Activated naive CD4-positive, alpha-beta T cell treated with anti-CD3 and anti-CD28 coated beads, Interleukin-2, amount 10 ng/mL, durations not matched to agents 7 days and 5 days (primary cell): ENCODE measurements at regions not wholly inside any gene's neighbourhood (a gene's known extent, or its start where the extent isn't known, plus 50 kb on each side); places are given as distances from the start of the nearest gene placed in this dataset.

Experiments used
- CTCF ChIA-PET: fragments of 350-600 bp; sonication (Branson Sonifier 250); formaldehyde crosslinking; loops from one replicate; lab custom pipeline; 2021; ENCODE audit warnings: antibody characterized with exemption; lab: Charles Lee
- DNase-seq: peaks from one replicate; pipeline ENCODE4 v3.0.0-alpha.2; 2020
- H3K27ac Mint-ChIP-seq: one replicate; pipeline ENCODE4 v1.8.0; 2021; ENCODE audit warnings: mild to moderate bottlenecking, moderate library complexity, mixed read lengths
- H3K27me3 Mint-ChIP-seq: one replicate; pipeline ENCODE4 v1.8.0; 2021; ENCODE audit warnings: mild to moderate bottlenecking, mixed read lengths
- H3K36me3 Mint-ChIP-seq: one replicate; pipeline ENCODE4 v1.8.0; 2021; ENCODE audit warnings: mixed read lengths
- H3K4me1 Mint-ChIP-seq: one replicate; pipeline ENCODE4 v1.8.0; 2021; ENCODE audit warnings: mixed read lengths
- H3K4me3 Mint-ChIP-seq: one replicate; pipeline ENCODE4 v1.8.0; 2021; ENCODE audit warnings: mild to moderate bottlenecking, moderate library complexity, mixed read lengths
- H3K9me3 Mint-ChIP-seq: one replicate; pipeline ENCODE4 v1.8.0; 2021; ENCODE audit warnings: mixed read lengths

DNA sequence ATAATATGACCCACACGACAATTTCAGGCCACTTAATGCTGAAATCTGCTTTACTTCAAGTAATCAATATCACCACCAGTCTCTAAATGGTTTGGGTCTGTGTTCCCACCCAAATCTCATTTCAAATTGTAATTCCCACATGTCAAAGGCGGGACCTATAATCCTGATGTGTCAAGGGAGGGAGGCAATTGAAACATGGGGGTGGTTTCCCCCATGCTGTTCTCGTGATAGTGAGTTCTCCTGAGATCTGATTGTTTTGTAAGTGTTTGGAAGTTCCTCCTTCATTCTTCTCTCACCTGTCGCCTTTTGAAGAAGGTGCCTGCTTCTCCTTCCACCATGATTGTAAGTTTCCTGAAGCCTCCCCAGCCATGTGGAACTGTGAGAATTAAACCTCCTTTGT, 178.4 kb downstream of the CRPPA start:
- CTCF ChIA-PET: no interaction called here
- no peaks in the 10 kb centered on the region for H3K36me3 Mint-ChIP-seq
- no peak overlapping the region for H3K27ac Mint-ChIP-seq
- no peak overlapping the region for H3K4me3 Mint-ChIP-seq
- H3K4me1 Mint-ChIP-seq: no peaks in the 10 kb centered on the region
- H3K27me3 Mint-ChIP-seq: no peaks in the 10 kb centered on the region
- DNase-seq: no peak
- H3K9me3 Mint-ChIP-seq: no peaks in the 10 kb centered on the region

DNA sequence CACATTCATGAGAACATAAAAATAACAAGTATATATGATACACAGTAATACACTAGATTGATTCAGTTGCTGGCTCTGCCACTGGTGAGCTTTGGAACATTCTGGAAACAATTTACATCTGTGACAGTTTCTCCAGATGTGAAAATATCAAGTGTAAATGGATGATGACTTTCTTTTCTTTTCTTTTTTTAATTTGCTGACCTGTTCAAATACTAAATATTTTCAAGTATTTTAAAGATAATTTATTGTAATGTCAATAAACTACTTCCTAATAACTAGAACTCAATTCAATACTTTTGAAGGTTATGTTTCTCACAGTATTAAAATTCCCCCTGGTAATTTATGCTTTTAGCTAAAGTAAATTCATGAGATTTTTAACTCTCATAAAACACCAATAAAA, 180.3 kb downstream of the CRPPA start:
- H3K9me3 Mint-ChIP-seq: no peaks in the 10 kb centered on the region
- H3K4me3 Mint-ChIP-seq: no peak overlapping the region
- CTCF ChIA-PET: no interaction called here

DNA sequence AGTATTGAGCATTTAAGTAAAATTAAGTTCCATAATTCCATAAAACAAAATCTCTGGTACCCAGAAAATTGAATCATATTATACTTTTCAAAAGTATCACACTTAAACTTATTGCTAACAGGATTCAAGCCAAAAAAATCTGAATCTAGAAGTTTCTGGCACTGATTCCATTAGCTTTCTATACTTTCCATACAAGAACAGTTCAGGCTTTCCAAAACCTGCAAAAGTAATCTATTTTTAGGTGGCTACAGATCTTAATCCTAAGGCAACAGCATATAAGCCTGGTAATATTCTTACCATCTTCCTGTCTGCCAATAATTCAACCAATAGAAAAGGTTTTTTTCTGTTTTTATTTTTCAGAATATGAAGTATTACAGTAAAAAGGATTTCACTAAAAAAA, 185.0 kb downstream of the CRPPA start:
- Mint-ChIP-seq H3K4me3 (no peak overlapping the region), H3K27me3 (no peaks in the 10 kb centered on the region), H3K4me1 (no peaks in the 10 kb centered on the region), H3K36me3 (no peaks in the 10 kb centered on the region), H3K9me3 (peaks cover 3% of the 10 kb centered on the region), H3K27ac (no peak overlapping the region)
- CTCF ChIA-PET: no interaction called here
- DNase-seq: no peak

More for the DNA sequence above, 180.3 kb downstream of the CRPPA start:
- no peaks in the 10 kb centered on the region for H3K36me3 Mint-ChIP-seq
- H3K4me1 Mint-ChIP-seq: no peaks in the 10 kb centered on the region
- DNase-seq: no peak
- no peak overlapping the region for H3K27ac Mint-ChIP-seq
- H3K27me3 Mint-ChIP-seq: no peaks in the 10 kb centered on the region

DNA sequence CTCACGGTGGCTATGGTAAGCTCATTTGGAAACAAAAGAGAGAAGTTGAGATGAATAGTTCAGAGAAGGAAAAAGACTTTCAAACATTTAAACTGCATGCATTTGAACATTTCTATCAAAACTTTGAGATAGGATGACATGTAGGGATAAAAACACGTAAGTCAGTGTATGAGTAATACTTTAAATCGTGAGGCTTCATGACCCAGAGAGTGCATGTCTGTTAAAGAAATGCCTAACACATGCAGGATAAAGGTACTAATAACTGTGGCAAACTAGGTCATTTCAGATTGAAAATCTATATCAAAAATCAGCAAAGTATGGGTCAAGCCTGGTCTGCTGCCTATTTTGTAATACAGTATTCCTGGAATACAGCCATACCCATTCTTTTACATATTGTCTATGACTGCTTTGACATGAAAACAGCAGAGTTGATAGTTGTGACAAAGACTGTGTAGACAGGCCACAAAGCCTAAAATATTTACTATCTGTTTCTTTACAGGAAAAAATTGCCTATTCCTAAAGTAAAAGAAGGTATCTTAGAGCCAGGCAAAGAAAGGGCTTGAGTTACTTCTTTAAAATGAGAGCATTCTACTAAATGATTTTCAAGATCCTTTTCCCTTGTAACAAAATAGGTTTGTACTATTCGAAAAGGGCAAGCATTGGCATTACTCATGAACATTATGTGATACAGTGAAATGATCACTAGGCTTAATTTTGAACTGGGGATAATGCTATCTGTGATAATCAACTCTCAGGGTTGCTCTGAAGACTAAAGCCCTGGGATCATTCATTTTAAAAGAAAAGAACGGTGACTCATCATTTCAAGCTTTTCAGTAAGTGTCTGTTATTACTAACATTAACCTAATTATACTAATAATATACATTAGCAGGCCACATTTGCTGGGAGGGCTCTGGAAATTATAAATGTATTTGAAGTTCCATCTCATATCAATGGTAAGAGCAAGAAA, 185.9 kb downstream of the CRPPA start:
- no peaks in the 10 kb centered on the region for H3K4me1 Mint-ChIP-seq
- no peak overlapping the region for H3K4me3 Mint-ChIP-seq
- peaks cover 6% of the 10 kb centered on the region for H3K9me3 Mint-ChIP-seq
- H3K36me3 Mint-ChIP-seq: no peaks in the 10 kb centered on the region
- no peak overlapping the region for H3K27ac Mint-ChIP-seq
- no peak for DNase-seq
- CTCF ChIA-PET: no interaction called here
- no peaks in the 10 kb centered on the region for H3K27me3 Mint-ChIP-seq

DNA sequence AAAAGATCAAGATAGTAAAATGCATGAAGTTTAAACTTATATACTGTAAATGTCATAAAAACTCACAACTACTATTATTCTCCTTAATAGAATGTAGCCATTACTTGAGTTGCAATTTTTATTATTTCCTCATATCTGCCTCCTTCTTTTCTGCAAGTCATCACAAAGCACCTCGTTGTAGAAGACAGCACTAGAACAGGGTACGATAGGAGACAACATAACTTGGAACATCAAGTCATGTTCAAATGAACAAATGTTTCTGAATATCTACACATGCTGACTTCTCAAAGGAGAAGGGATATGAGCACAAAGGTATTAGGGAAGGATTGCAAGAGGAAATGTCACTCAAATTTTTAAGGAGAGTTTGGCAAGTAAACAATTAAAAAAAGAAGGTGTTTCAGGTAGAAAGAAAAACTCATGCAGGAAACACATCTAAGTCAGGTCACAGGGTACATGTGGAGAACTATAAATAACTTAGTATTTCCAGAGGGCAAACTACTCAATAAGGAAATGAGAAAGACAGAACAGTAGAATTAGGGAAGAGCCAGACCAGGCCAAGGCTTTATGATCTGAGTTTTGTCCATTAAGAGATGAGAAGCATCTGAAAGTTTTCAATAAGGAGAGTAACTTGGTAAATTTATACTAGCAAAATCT, 186.7 kb downstream of the CRPPA start:
- Mint-ChIP-seq H3K4me3 (no peak overlapping the region), H3K27ac (no peak overlapping the region), H3K36me3 (no peaks in the 10 kb centered on the region), H3K4me1 (no peaks in the 10 kb centered on the region), H3K27me3 (no peaks in the 10 kb centered on the region), H3K9me3 (peaks cover 12% of the 10 kb centered on the region)
- no peak for DNase-seq
- CTCF ChIA-PET: no interaction called here

DNA sequence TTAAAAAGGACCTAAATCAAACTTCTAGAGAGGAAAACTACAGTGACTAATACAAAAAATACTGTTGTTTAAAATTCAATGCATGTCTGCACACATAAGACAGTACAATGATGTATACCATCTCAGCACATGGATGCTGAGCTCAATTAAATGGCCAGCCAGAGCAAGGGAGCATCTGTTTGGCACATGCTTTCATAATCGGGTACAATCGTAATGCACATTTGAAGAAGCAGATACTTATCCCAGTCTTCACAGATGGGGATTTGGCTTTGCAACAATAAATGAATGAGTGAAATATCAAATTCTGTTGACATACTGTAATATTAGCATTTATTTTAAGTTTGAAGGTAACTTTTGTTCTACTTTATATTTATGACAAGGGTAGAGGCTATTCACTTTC, 187.8 kb downstream of the CRPPA start:
- DNase-seq: no peak
- CTCF ChIA-PET: no interaction called here
- Mint-ChIP-seq H3K4me3 (no peak overlapping the region), H3K9me3 (peaks cover 16% of the 10 kb centered on the region), H3K36me3 (no peaks in the 10 kb centered on the region), H3K4me1 (no peaks in the 10 kb centered on the region), H3K27ac (no peak overlapping the region), H3K27me3 (no peaks in the 10 kb centered on the region)

DNA sequence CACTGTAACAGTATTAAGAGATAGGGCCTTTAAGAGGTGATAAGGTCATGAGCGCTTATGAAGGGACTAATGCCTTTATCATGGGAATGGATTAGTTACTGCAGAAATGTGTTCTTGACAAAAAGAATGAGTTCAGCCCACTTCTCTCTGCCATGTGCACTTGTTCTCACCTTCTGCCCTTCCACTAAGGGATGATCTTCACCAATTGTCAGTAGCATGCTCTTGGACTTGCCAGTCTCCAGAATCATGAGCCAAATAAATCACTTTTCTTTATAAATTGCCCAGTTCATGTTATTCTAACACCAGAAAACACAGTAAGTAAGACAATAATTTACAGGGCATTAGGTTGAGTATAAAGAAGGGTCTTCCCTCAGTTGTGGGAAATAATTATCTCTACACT, 189.1 kb downstream of the CRPPA start:
- Mint-ChIP-seq H3K36me3 (no peaks in the 10 kb centered on the region), H3K4me3 (no peak overlapping the region), H3K27ac (no peak overlapping the region), H3K4me1 (no peaks in the 10 kb centered on the region), H3K27me3 (no peaks in the 10 kb centered on the region), H3K9me3 (peaks cover 18% of the 10 kb centered on the region)
- no peak for DNase-seq
- CTCF ChIA-PET: no interaction called here

DNA sequence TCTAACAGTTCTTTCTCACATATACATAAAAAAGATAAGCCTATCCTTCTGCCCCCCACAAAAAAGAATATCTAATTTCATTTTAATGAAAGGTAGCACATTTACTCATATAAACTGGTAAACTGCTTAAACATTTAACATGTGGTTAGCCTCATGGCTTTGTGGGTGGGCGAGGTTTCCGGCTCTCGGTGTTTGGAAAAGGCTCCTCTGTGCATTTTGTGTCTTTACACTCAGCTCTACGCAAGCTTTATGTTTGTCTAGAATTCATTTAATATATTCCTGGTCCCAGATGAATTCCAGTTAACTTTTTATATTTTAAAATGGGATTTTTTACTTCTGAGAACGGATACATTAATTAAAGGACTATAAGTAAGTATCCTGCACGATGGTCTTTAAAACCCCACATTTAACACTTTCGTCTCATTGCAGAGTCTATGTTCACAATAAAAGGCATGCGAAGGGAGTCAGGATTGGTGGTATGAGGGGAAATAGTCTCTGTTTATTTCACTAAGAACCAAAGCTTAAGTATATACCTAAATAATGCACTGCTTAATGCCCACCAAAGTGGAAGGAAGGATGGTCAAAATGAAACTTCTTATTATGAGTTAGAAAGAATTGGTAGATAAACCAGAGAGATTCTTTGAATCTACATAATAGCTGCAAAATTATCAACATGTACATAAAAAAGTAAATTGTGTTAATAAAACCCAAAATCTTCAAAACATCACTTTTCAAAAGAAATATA, 197.2 kb downstream of the CRPPA start:
- CTCF ChIA-PET: no interaction called here
- Mint-ChIP-seq H3K27ac (no peak overlapping the region), H3K4me1 (peaks cover 13% of the 10 kb centered on the region), H3K27me3 (no peaks in the 10 kb centered on the region), H3K36me3 (no peaks in the 10 kb centered on the region), H3K9me3 (peaks cover 4% of the 10 kb centered on the region), H3K4me3 (peak overlapping the region; percentile 36)
- peak; percentile 47 for DNase-seq

DNA sequence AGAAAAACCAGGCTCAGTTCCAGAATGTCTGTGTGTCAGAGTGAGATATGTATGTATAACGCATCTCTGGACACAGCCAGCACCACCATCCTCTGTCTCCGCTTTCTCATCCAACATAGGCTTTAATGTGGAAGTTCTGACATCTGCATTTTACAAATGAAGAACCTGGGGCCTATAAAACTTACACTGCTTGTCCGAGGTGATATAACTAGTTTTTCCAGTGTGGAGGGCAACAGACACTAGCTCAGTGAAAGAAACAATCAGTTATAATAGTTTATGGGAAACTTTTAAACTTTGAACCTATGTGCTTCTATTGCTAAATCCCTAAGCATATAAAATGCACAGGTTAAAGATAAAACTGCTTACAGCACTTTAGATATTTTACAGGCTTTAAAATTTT, 208.7 kb downstream of the CRPPA start:
- H3K9me3 Mint-ChIP-seq: peaks cover 3% of the 10 kb centered on the region
- DNase-seq: no peak
- peaks cover 4% of the 10 kb centered on the region for H3K4me1 Mint-ChIP-seq
- no peak overlapping the region for H3K27ac Mint-ChIP-seq
- no peaks in the 10 kb centered on the region for H3K36me3 Mint-ChIP-seq
- CTCF ChIA-PET: no interaction called here
- H3K27me3 Mint-ChIP-seq: no peaks in the 10 kb centered on the region
- no peak overlapping the region for H3K4me3 Mint-ChIP-seq

DNA sequence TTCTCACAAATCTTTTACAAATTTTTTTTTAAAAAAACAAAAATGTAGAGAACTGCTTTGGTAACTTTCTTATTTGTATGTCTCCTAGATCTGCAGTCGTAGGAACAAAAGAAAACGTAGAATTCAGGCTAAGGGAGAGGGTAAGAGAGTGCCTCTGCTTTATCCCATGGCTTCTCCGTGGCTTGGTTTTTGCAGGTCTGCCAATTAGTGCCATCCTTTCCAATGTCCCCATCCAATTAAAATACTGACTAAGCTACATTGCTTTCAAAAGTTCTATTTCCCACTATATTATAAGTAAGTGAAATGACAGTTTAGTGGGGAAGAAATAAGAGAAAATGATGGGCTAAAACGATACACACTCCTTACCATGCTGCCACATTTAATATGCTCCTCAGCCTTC, 209.3 kb downstream of the CRPPA start:
- Mint-ChIP-seq H3K4me1 (peaks cover 4% of the 10 kb centered on the region), H3K9me3 (peaks cover 3% of the 10 kb centered on the region), H3K36me3 (no peaks in the 10 kb centered on the region), H3K4me3 (no peak overlapping the region), H3K27ac (no peak overlapping the region), H3K27me3 (no peaks in the 10 kb centered on the region)
- no peak for DNase-seq
- CTCF ChIA-PET: no interaction called here

DNA sequence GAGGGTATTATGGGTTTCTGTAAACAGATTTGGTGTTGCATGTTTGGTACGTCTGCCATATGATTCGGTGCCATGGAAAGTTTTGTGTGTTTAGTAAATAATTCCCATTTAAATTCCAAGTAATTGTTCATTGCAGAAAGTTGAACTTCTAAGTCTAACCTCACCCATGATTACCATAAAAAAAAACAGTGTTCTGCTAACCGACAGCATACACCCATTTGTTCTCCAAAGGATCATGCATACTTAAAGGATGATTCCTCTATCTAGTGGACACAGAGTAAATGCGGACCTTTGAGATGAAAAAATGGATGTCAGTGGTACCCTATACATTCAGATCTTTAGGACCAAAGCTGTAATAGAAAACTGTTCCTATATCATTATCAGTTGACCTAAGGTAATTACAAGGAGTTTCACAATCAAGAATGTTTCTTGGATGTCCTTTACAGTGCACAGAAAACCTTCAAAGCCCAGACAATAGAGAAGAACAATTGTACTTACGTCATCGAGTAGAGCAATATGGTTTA, 209.9 kb downstream of the CRPPA start:
- no peaks in the 10 kb centered on the region for H3K27me3 Mint-ChIP-seq
- peaks cover 3% of the 10 kb centered on the region for H3K9me3 Mint-ChIP-seq
- H3K27ac Mint-ChIP-seq: no peak overlapping the region
- H3K36me3 Mint-ChIP-seq: no peaks in the 10 kb centered on the region
- CTCF ChIA-PET: no interaction called here
- DNase-seq: no peak
- H3K4me3 Mint-ChIP-seq: no peak overlapping the region
- H3K4me1 Mint-ChIP-seq: peaks cover 4% of the 10 kb centered on the region

DNA sequence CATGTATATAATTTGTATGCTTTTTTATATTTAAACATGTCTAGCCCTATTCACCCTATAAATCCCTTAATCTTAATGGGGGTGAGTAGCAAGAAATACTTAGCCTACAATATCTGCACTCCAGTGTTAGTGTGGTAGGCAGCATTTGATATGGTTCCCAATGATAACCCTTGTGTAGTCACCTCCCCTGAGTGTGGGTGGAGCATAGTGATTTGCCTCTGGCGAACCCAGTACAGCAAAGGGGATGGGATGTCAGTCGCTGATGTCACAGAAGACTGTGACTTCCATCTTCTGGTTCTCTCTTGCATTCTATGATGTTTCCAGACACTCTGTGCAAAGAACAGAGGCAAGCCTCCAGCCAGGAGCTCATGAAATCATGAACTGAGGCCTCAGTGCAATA, 211.2 kb downstream of the CRPPA start:
- no peak overlapping the region for H3K27ac Mint-ChIP-seq
- no peak overlapping the region for H3K4me3 Mint-ChIP-seq
- H3K9me3 Mint-ChIP-seq: no peaks in the 10 kb centered on the region
- no peaks in the 10 kb centered on the region for H3K36me3 Mint-ChIP-seq
- peaks cover 4% of the 10 kb centered on the region for H3K4me1 Mint-ChIP-seq
- CTCF ChIA-PET: no interaction called here
- no peak for DNase-seq
- H3K27me3 Mint-ChIP-seq: no peaks in the 10 kb centered on the region

DNA sequence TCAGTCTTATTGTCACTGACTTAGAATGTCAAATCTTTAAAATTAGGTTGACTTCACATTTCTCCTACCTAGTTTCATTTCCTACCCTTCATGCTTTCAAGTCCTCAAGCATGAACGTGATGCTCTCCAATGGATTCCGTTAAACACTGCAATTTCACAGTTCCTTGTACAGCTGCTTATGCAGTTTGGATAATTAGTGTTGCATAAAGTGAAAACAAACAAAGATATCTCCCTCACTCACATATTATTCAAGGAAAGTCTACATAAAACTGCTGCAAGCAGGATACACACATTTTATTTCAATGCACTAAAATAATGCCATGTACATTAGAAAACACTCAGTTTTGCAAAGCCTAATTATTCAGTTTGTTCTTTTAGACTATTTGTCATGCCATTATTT, 214.0 kb downstream of the CRPPA start:
- H3K27me3 Mint-ChIP-seq: no peaks in the 10 kb centered on the region
- H3K27ac Mint-ChIP-seq: no peak overlapping the region
- CTCF ChIA-PET: no interaction called here
- H3K4me3 Mint-ChIP-seq: no peak overlapping the region
- no peak for DNase-seq
- H3K9me3 Mint-ChIP-seq: no peaks in the 10 kb centered on the region
- peaks cover 4% of the 10 kb centered on the region for H3K4me1 Mint-ChIP-seq
- H3K36me3 Mint-ChIP-seq: no peaks in the 10 kb centered on the region

DNA sequence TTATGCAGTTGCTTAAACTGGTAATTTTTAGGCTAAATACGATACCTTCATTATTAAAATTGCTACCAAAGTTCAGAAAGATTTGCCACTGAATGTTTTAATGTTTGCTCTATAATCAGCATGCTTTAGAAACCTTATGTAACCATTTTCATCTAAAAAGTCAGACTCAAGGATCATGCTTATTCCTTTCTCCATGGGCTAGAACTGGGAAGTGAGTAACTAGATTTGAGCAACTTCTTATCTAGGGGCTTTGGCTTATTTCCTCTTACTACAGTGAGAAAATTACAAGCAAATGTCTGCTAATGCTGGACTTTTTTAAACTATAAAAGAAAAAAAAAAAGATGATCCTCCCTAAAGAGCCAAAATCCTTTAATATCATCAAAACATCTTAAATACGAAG, 215.9 kb downstream of the CRPPA start:
- no peaks in the 10 kb centered on the region for H3K36me3 Mint-ChIP-seq
- CTCF ChIA-PET: no interaction called here

More for the DNA sequence above, 215.9 kb downstream of the CRPPA start:
- DNase-seq: no peak
- Mint-ChIP-seq H3K27ac (no peak overlapping the region), H3K4me1 (no peaks in the 10 kb centered on the region), H3K4me3 (no peak overlapping the region), H3K9me3 (no peaks in the 10 kb centered on the region), H3K27me3 (no peaks in the 10 kb centered on the region)
